Activated CD4-positive, alpha-beta T cell treated with anti-CD3 and anti-CD28 coated beads, Interleukin-10, Interleukin-2, amounts not matched to agents 100 ng/mL and 50 ng/mL, durations not matched to agents 16 hours and 8 hours (primary cell): ENCODE measurements at regions not wholly inside any gene's neighbourhood (a gene's known extent, or its start where the extent isn't known, plus 50 kb on each side); places are given as distances from the start of the nearest gene placed in this dataset.

Experiments
- DNase-seq: peaks from one replicate; pipeline ENCODE4 v3.0.0-alpha.2; 2020

DNA sequence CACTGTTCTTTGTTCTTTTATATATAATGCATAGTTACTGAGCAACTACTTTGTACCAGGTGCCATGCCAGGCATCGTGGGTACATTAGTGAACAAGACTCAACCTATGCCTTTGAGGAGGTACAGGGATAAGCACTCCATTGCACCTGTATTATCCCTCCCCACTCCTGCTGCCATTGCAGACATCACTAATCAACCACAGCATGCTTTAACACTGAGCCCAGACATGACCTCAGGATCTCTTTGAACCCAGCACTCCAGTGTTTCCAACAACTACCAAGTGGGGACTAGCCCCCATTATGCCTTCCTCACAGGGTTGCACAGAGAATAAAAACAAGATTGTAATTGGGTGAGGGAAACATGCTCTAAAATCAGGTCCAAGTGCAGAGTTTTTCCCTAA lies 60.5 kb upstream of the COL13A1 start:
- DNase-seq: no peak

DNA sequence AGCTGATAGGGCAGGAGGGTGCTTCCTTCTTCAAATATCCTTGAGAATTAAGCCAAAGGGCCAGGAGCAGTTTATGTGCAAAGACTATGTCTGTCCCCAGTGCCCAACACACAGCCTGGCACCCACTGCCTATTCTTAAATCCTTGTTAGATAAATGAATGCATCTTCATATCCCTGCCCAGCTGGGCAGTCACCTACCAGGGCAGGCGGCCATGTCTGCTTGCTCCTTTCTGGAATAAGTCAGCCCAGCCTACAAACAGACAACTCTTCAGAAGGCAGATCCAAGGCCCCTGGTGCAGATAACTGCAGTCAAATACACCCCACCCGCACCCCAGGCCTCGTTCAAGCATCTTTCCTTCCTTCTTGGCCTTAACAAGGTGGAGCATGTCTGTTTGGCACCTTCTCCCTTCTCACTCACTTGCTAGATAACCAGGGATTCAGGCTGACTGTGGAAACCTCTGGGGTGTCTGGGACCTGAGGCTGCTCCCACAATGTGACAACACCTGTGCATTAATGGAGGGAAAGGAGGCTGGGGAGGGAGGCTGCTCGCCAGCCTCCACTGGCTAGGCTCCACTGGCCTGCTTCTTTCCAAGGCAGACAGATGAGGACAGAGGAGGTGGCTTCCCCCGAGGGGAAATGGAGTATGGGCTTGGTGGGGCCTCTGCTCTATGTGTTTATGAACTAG lies 59.9 kb upstream of the COL13A1 start:
- no peak for DNase-seq

DNA sequence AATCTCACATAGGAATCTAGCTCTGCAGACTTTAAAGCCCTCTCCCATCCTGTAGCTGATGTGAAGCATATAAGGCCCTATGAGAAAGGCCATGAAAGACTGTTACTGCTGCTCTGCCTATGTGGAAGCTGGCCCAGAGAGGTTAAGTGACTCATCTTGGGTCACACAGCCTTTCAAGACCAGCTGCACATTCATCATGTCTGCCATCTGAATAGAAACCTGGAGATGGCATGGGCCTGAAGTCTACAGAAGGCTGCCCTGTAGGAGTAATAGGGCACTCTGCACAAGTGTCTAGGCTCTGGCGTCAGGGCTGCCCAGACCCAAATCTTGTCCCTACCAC lies 59.4 kb upstream of the COL13A1 start:
- DNase-seq: no peak

DNA sequence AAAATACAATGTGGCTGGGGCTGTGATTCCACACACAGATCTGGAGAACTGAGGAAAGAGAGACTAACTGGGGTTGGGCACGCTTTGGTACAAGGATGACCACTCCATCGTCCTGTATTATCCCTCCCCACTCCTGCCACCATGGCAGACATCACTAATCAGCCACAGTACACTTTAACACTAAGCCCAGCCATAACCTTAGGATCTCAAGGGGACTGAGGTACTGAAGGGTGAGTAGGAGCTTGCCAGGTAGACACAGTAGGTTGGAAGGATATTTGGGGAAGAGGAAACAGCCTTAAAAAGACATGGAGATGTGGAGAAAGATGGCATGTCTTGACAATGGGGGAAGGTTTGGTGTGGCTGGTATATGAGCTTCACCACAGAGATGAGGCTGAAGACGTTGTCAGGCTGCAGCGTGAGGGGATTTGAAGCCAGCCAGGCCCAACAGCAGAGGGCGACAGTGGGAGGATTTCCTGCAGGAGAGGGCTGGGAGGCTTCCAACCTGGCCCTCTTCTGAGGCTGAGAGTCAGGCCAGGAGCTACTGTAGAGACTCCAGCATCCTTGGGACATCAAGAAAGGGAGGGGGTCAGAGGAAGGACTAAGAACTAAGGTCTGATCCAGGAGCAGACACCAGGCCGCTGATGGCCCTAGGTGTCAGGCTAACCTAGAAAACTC lies 58.6 kb upstream of the COL13A1 start:
- peak; percentile 19 for DNase-seq

DNA sequence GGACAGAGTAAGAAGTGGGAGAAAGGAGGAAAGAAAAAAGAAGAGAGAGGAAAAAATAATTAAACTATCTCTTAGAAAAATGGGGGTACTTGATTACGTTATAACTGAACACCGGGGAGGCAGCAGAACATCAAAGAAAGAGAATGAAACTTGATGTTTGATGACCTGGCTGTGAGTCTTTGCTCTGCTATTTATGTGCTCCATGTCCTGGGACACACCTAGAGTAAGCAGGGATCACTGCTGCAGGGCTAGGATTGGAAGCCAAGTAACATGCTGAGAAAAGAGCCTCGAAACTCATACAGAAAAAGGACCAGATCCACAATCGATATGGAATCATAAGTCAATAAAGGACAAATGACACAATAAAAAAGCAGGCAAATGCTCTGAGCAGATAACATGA lies 56.7 kb upstream of the COL13A1 start:
- DNase-seq: no peak

DNA sequence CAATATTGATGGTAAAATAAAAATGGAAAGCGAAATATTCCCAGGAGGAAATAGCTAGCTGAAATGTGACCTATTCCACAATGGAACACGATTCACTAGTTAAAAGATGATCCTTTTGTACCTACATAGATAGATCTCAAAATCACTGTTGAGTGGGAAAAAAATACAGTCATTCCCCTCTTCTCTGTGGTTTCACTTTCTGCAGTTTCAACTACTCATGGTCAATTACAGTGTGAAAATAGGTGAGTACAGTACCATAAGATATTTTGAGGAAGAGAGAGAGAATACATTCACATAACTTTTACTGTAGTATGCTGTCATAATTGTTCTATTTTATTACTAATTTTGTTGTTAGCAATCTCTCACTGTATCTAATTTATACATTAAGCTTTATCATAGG lies 56.0 kb upstream of the COL13A1 start:
- peak; percentile 22 for DNase-seq

DNA sequence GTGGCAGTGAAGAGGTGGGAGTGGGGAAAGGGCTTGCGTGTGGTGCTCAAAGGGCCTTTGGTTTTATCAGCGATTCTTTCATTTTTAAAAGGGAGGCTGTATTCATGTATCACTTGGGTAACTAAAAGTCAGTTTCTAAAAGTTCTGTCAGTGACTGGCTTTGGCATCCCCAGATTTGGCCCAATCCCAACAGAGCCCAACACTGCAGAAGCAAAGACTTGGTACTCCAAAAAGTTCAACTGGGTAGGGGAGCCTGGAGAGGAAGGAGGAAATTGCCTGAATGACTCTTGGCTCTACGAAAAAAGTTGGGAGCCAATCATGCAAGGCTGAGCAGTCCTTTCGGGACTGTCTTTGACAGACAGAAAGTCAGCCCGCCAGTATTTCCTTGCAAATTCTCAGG lies 54.5 kb upstream of the COL13A1 start:
- no peak for DNase-seq

DNA sequence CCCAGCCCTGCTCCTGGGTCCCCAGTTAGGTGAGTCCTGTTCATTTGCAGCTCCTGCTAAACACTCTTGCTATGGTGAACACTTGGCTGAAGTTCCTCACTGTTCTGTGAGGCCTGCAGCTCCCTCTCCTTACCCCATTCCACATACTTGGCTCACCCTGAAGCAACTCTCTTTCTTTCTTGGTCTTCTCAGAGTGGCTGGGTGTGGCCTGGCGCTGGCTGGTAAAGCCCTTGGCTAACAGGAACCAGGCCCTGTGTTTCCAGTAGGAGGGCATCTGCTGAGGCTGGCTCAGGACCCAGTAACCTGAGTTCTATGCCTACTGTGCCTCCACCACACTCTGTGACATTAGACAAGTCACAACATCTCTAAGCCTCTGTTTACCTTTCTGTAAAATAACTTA lies 53.1 kb upstream of the COL13A1 start:
- no peak for DNase-seq

DNA sequence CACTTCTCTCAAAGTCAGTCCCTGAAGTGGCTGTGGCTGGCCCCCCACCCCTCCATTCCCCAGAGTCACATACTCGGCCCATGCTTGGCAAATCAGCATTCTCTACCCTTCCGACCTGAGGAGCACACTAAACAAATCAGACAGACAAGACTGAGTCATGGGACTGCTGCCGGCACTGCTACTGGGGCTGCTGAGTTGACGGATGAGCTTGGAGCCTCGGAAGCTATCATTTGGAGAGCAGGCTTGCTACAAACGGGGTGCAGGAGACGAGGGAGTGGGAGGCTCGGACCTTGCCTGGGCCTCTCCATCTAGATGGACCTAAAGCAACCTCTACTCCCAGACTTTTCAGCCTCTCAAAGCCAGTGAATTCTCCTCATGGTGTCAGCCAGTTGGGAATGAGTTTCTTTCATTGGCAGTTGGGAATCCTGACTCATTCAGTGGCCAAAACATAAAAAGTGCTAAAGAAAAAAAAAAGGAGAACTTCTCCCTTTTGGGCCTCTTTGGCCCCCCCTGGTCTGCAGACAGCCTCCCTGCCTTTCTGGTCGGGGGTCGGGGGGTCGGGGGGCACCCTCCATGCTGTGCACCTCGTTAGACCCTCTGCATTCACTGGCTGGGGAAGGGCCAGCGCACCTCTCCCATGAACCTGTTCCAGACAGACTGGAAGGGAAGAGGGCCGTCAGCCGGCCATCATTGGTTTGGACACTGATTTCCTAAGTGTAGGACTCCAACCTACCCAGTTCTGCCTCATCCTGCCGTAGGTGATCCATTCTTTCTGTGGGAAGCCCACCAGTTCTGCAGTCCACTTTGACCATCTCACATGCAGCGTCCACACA lies 52.3 kb upstream of the COL13A1 start:
- no peak for DNase-seq

DNA sequence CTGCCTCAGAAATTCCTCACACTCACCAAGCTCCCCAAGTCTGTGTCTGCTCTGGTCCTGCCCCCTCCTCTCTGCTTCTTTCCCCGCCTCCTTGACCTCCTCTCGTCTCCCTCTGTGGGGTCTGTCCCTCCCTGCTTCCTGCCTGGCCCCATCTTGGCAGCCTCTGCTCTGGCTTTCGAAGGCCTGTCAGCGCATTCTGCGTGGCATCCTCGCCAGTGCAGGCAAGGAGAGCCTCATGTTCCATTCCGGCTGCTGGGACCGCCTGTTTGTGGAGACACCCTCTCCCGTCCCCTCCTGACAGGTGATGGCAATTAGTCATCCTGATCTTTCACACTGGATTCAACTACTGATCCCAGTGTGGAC lies 51.7 kb upstream of the COL13A1 start:
- no peak for DNase-seq

DNA sequence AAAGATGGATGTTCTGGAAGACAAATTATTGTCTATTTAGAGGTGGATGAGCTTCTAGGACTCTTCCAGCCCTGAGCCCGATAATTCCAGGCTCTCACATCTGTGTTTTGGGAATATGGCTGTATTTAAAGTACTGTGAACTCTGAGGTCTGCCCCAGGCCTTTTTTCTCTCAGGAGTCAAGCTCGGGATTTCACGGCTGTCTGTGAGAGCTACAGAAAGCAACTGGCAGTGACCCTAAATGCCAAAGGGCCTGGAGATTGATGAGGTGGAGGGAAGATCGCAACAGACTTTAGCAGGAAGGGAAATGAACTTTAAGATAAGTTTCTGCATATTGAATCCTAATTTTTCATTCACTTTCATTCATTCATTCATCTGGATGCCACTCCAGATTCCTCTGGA lies 51.0 kb upstream of the COL13A1 start:
- no peak for DNase-seq

DNA sequence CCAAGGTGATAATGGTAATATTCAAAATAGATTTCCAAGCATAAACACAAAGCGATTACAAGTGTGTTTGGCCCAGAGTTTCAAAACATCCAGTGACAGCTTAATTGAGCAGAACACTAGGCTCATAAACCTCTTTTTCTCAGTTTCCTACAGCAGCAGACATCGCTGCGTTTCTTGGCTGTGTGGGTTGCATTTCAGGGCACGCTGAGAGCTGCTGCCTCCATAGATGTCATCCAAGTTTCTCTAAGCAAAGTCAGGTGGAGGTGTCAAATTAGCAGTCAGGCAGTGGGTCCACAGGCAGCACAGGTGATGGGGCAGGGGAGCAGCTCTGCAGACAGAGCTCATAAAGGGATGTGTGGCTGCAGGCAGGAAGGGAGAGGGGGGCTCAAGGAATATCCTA lies 50.5 kb upstream of the COL13A1 start:
- DNase-seq: no peak
